ENCODE measurements at regions not wholly inside any gene's neighbourhood (a gene's known extent, or its start where the extent isn't known, plus 50 kb on each side); places are given as distances from the start of the nearest gene placed in this dataset.
"Not testable (repeated sequence)": the region's sequence is repeated elsewhere in the genome, so short reads cannot be mapped to it uniquely, and the experiment has no call there.

DNA sequence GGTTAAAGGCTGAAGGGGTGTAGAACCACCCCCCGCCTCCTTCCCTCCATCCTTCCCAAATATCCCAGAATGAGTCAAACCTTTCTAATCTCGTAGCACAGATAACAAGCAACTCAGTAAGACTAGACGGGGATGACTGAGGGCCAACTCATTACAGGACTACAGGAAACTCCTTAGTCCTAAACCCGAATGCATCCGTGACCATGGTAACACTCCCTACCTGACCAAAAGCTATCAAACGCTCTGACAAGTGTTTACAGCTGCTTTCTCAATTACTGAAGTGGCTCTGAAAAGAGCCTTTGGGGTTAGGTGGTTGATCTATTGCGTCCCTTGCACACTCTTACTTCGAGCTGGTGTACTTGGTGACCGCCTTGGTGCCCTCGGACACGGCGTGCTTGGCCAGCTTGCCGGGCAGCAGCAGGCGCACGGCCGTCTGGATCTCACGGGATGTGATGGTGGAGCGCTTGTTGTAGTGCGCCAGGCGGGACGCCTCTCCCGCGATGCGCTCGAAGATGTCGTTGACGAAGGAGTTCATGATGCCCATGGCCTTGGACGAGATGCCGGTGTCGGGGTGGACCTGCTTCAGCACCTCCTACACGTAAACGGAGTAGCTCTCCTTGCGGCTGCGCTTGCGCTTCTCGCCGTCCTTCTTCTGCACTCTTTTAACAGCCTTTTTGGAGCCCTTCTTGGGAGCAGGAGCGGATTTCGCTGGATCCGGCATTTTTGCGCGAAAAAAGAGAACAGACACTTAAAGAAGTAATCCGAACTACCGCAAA lies 67.4 kb downstream of the FAM72B start:
- DNase-seq (ENCODE audit: low spot score): not testable (repeated sequence)

DNA sequence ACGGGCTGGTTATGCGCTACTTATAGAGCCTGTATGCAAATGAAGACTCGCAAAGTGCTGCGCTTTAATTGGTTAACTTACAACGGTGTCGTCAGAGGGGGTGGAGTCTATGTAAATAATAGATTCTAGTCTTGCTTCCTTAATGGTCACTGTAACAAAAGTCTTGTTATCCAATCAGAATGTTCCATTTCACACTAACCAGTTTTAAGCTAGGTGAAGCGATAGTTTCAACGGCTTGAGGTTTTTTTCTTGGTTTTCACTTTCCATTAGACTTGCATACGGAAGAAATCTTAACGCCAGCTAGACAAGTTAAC lies 66.9 kb downstream of the FAM72B start:
- DNase-seq (ENCODE audit: low spot score): not testable (repeated sequence)

DNA sequence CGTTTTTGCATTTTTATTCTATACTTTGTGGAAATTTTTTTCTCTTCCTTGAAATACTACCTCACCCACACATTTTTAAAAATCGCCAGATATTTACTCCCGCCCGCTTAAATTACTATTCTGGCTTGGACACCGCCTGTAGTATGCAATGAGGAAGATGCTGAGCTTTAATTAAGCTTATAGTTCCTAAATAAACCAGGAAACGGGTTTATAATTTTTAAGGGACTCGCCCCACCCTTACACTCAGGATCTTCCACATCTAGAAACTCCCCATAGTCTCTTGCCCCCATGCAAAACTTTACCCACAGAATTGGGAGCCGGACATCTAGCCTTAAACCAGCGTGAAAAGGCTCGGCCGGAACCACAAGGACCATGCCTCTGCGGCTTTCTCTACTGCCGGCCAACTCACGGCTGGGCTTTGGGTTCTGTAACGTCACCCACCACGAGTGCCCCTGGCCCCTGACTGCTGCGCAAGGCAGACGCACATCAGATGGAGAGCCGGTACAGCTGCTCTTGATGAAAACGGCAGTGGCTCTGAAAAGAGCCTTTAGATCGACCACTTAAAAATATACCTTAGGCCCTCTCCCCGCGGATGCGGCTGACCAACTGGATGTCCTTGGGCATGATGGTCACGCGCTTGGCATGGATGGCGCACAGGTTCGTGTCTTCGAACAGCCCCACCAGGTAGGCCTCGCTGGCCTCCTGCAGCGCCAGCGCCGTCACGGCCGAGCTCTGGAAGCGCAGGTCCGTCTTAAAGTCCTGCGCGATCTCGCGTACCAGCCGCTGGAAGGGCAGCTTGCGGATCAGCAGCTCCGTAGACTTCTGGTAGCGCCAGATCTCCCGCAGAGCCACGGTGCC lies 66.3 kb downstream of the FAM72B start:
- DNase-seq (ENCODE audit: low spot score): not testable (repeated sequence)
